Astrocyte of the hippocampus (primary cell): ENCODE measurements at regions not wholly inside any gene's neighbourhood (a gene's known extent, or its start where the extent isn't known, plus 50 kb on each side); places are given as distances from the start of the nearest gene placed in this dataset.
"Not testable (repeated sequence)": the region's sequence is repeated elsewhere in the genome, so short reads cannot be mapped to it uniquely, and the experiment has no call there.

ENCODE experiments used
- DNase-seq: peaks from one replicate; pipeline ENCODE4 v3.0.0; 2011; ENCODE audit warnings: low read depth, low spot score

DNA sequence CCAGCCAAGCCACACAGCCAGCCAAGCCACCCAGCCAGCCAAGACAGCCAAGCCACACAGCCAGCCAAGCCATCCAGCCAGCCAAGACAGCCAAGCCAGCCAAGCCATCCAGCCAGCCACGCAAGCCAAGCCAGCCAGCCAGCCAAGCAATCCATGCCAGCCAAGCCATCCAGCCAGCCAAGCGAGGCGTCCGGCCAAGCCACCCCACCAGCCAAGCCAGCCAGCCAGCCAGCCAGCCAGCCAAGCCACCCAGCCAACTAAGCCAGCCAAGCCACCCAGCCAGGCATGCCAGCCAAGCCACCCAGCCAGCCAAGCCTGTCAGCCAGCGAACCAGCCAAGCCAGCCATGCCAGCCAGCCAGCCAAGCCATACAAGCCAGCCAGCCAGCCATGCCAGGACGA lies 1601.8 kb downstream of the RPIA start:
- not testable (repeated sequence) for DNase-seq

DNA sequence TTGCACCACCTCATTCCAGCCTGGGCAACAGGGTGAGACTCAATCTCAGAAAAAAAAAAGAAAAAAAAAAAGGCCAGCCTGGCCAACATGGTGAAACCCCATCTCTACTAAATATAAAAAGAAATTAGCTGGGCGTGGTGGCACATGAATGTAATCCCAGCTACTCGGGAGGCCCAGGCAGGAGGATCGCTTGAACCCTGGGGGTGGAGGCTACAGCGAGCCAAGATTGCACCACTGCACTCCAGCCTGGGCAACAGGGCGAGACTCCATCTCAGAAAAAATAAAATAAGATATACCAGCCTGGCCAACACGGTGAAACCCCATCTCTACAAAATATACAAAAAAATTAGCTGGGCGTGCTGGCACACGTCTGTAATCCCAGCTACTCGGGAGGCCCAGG lies 1602.3 kb downstream of the RPIA start:
- DNase-seq, result not testable (repeated sequence)

DNA sequence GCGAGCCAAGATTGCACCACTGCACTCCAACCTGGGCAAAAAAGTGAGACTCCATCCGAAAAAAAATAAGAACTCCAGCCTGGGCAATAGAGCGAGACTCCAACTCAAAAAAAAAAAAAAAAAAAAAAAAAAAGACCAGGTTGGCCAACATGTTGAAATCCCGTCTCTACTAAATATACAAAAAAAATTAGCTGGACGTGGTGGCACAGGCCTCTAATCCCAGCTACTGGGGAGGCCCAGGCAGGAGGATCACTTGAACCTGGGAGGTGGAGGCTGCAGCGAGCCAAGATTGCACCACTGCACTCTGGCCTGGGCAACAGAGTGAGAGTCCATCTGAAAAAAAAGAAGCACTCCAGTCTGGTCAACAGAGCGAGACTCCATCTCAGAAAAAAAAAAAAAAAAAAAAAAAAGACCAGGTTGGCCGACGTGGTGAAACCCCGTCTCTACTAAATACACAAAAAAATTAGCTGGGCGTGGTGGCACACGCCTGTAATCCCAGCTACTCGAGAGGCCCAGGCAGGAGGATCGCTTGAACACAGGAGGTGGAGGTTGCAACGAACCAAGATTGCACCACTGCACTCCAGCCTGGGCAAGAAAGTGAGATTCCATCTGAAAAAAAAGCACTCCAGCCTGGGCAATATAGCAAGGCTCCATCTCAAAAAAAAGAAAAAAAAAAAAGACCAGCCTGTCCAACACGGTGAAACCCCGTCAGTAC lies 1603.7 kb downstream of the RPIA start:
- not testable (repeated sequence) for DNase-seq

DNA sequence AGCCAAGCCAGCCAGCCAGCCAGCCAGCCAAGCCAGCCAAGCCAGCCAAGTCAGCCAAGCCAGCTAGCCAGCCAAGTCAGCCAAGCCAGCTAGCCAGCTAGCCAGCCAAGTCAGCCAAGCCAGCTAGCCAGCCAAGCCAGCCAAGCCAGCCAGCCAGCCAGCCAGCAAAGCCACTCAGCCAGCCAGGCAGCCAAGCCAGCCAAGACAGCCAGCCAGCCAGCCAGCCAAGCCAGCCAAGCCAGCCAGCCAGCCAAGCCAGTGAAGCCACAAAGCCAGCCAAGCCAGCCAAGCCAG lies 1605.0 kb downstream of the RPIA start:
- DNase-seq, result not testable (repeated sequence)

DNA sequence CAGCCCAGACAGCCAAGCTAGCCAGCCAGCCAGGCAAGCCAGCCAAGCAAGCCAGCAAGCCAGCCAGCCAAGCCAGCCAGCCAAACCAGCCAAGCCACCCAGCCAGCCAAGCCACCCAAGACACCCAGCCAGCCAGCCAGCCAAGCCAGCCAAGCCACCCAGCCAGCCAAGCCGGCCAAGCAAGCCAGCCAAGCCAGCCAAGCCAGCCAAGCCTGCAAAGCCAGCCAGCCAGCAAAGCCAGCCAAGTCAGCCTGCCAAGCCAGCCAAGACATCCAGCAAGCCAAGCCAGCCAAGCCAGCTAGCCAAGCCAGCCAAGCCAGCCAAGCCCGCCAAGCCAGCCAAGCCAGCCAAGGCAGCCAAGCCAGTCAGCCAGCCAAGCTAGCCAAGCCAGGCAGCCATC lies 1606.2 kb downstream of the RPIA start:
- not testable (repeated sequence) for DNase-seq

DNA sequence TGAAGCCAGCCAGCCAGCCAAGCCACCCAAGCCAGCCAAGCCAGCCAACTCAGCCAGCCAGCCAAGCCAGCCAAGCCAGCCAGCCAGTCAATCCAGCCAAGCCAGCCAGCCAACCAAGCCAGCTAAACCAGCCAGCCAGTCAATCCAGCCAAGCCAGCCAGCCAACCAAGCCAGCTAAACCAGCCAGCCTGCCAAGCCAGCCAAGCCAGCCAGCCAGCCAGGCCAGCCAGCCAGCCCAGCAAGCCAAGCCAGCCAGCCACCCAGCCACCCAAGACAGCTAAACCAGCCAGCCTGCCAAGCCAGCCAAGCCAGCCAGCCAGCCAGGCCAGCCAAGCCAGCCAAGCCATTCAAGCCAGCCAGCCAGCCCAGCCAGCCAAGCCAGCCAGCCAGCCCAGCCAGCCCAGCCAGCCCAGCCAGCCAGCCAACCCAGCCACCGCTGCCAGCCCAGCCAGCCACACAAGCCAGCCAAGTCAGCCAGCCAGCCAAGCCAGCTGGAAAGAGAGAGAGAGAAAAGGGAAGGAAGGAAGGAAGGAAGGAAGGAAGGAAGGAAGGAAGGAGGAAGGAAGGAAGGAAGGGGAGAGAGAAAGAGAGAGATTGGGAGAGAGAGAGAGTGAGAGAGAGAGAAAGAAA lies 1606.8 kb downstream of the RPIA start:
- DNase-seq, result not testable (repeated sequence)

DNA sequence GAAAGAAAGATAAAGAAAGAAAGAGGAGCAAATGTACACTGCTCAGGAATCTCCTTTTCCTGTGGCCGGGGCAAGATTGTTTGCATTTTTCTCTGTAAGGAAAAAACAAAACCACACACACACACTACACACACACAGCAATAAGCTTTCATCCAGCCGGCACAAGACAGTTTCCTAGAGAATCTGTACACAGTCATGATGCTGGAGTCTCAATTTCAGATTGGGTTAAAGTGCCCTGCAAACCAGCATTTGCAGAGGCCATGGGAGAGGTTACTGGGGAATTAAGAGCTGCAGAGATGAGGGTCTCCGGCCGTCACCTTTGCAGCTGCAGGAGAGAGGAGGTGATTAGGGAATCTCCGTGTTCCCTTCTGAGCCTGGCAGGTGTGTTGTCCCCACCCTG lies 1607.5 kb downstream of the RPIA start:
- DNase-seq, result not testable (repeated sequence)

DNA sequence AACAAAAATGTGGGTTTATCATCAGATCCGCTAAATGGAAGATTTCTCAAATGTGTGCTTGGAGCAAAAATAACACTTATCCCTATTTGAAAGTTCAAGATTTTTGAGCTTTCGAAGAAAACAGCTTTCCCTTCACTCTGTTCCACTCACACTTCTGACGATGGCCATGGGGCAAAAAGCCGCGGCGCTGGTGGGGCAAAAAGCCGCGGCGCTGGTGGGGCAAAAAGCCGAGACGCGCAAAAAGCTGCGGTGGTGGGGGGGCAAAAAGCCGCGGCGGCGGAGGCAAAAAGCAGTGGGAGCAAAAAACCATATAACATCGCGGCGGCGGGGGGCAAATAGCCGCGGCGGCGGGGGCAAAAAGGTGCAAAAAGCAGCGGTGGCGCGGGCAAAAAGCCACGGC lies 1631.5 kb downstream of the RPIA start:
- peak; percentile 6 for DNase-seq

DNA sequence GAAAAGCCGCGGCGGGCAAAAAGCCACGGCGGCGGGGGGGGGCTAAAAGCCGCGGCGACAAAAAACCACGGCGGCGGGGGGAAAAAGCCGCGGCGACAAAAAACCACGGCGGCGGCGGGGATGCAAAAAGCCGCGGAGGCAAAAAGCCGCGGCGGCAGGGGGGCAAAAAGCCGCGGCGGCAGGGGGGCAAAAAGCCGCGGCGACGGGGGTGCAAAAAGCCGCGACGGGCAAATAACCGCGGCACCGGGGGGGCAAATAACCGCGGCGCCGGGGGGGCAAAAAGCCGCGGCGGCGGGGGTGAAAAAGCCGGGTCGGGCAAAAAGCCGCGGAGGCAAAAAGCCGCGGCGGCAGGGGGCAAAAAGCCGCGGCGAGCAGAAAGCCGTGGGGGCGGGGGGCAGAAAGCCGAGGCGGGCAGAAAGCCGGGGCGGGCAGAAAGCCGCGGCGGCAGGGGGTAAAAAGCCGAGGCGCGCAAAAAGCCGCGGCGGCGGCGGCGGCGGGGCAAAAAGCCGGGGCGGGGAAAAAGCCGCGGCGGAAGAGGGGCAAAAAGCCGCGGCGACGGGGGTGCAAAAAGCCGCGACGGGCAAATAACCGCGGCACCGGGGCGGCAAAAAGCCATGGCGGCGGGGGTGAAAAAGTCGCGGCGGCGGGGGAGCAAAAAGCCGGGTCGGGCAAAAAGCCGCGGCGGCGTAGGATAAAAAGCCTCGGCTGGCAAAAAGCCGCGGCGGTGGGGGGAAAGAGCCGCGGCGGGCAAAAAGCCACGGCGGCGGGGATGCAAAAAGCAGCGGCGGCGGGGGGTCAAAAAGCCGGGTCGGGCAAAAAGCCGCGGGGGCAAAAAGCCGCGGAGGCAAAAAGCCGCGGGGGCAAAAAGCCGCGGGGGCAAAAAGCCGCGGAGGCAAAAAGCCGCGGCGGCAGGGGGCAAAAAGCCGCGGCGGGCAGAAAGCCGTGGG lies 1632.4 kb downstream of the RPIA start:
- DNase-seq, result peak; percentile 42

DNA sequence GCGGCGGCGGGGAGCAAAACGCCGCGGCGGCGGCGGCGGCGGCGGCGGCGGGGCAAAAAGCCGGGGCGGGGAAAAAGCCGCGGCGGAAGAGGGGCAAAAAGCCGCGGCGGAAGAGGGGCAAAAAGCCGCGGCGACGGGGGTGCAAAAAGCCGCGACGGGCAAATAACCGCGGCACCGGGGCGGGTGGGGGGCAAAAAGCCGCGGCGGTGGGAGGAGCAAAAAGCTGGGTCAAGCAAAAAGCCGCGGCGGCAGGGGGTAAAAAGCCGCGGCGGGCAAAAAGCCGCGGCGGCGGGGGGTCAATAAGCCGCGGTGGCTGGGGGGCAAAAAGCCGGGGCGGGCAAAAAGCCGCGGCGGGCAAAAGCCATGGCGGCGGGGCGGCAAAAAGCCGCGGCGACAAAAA lies 1633.2 kb downstream of the RPIA start:
- not testable (repeated sequence) for DNase-seq

DNA sequence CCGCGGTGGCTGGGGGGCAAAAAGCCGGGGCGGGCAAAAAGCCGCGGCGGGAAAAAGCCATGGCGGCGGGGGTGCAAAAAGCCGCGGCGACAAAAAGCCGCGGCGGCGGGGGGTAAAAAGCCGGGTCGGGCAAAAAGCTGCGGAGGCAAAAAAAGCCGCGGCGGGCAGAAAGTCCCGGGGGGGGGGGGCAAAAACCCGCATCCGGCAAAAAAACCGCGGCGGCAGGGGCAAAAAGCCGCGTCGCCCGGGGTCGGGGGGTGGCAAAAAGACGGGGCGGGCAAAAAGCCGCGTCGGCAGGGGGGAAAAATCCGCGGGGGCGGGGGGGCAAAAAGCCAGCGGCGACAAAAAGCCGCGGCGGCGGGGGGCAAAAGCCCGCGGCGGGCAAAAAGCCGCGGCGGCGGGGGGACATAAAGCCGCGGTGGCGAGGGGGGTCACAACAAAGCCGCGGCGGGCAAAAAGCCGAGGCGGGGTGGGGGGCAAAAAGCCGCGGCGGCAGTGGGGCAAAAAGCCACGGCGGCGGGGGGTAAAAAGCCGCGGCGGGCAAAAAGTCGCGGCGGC lies 1634.4 kb downstream of the RPIA start:
- peak; percentile 3 for DNase-seq

DNA sequence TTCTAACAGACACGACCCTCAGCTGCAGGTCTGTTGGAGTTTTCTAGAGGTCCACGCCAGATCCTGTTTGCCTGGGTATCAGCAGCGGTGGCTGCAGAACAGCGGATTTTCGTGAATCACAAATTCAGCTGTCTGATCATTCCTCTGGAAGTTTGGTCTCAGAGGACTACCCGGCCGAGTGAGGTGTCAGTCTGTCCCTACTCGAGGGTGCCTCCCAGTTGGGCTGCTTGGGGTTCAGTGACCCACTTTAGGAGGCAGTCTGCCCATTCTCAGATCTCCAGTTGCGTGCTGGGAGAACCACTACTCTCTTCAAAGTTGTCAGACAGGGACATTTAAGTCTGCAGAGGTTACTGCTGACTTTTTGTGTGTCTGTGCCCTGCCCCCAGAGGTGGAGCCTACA lies 1664.1 kb downstream of the RPIA start:
- not testable (repeated sequence) for DNase-seq

DNA sequence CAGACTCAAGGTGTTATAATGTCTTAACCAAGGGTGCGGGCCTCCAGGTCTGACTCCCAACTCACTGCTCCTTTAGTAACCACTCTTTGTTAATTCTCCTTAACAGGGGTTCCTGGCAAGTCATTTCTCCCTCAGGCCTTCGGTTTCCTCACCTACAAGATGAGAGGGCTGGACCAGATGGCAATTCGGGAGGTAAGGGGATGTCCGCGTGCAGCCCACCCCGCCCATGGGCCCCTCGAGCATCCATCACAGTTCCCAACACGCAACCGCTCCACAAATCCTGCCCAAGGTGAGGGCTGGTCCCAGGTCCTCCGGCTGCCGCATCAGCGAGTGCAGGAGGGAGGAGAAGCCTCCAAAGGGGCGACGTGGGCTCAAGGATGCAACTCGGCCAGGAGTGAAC lies 1667.9 kb downstream of the RPIA start:
- DNase-seq, result not testable (repeated sequence)

DNA sequence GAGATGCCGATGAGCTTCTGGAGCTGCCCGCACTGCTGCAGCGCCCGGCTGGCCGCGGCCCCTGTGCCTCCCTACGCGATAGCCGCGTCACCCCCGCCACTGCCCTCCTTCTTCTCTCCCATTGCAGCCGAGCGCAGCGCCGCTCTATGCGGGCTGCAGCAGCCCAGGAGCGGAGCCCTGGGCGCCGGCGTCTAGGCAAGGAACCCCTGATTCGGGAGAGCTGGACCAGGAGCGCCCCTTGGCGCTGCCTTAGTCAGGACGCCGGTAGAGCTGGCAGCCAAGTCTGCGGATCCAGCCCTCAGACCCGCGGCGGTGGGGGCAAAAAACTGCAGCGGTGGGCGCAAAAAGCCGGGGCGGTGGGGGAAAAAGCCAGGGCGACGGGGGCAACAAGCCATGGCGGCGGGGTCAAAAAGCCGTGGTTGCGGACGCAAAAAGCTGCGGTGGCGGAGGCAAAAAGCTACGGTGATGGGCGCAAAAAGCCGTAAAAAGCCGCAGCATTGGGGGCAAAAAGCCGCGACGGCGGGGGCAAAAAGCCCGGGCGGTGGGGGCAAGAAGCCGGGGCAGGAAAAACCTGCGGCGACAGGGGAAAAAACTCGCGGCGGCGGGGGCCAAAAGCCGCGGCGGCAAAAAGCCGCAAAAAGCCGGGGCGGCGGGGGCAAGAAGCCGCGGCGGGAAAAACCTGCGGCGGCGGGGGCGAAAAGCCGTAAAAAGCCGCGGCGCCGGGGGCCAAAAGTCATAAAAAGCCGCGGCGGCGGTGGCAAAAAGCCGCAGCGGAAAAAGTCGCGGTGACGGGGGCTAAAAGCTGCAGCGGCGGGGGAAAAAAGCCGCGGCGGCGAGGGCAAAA lies 1668.6 kb downstream of the RPIA start:
- DNase-seq, result not testable (repeated sequence)

DNA sequence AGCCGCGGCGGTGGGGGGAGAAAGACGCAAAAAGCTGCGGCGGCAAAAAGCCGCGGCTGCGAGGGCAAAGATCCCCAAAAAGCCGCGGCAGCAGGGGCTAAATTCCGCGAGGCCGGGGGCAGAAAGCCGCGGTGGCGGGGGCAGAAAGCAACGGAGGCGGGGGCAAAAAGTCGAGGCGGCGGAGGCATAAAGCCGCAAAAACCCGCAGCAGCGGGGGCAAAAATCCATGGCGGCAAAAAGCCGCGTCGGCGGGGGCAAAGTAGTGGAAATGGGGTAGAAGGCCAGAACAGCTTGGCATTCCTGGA lies 1669.2 kb downstream of the RPIA start:
- not testable (repeated sequence) for DNase-seq
